Sigmoid colon (tissue), 6 donors: ENCODE measurements at regions not wholly inside any gene's neighbourhood (a gene's known extent, or its start where the extent isn't known, plus 50 kb on each side); places are given as distances from the start of the nearest gene placed in this dataset.

Experiments used
- DNase-seq: peaks from one replicate; pipeline ENCODE4 v3.0.0-alpha.2; 2019
- H3K27ac ChIP-seq, 4 donors: fragments of 200-600 bp; sonication (generic); one replicate each; pipeline ENCODE4 v1.5.1; 2016 to 2019; ENCODE audit warnings: mild to moderate bottlenecking in 1 of 4
- H3K27me3 ChIP-seq, 3 donors: fragments of 200-600 bp; sonication (generic); one replicate each; pipeline ENCODE4 v1.5.1; 2019; ENCODE audit warnings: mild to moderate bottlenecking in 1 of 3
- H3K36me3 ChIP-seq, 4 donors: fragments of 200-600 bp; sonication (generic); one replicate each; pipeline ENCODE4 v1.5.1; 2016 to 2019
- H3K4me1 ChIP-seq, 4 donors: fragments of 200-600 bp; sonication (generic); one replicate each; pipeline ENCODE4 v1.5.1; 2017 to 2019
- H3K4me3 ChIP-seq, 4 donors: fragments of 200-600 bp; sonication (generic); one replicate each; pipeline ENCODE4 v1.5.1; 2017 to 2019; ENCODE audit warnings: mild to moderate bottlenecking in 2 of 4, moderate library complexity in 1 of 4
- H3K9me3 ChIP-seq, 4 donors: fragments of 200-600 bp in 3 of 4; sonication (generic) in 3 of 4; one replicate each; pipeline versions ENCODE4 v1.5.1 to v1.6.1; 2013 to 2019
- EP300 ChIP-seq, 4 donors: sonication (generic); formaldehyde crosslinking; IDR thresholded peaks; one replicate each; pipeline ENCODE4 v1.6.1; 2017; ENCODE audit warnings: antibody characterized with exemption in 4 of 4
- POLR2A ChIP-seq, 2 donors: fragments of 450-650 bp; IDR thresholded peaks; one replicate each; pipeline ENCODE4 v1.6.1; 2016; ENCODE audit warnings: antibody characterized with exemption in 2 of 2, mild to moderate bottlenecking in 2 of 2, moderate library complexity in 2 of 2
- POLR2AphosphoS5 ChIP-seq, 4 donors: sonication (generic); formaldehyde crosslinking; IDR thresholded peaks; one replicate each; pipeline ENCODE4 v1.6.1; 2017; ENCODE audit warnings: antibody characterized with exemption in 4 of 4
- WGBS, 2 donors: extraction: QIAGEN DNeasy Blood & Tissue Kit; methylation state at CpG; one replicate each; pipeline ENCODE4 v1.1.7; 2013; 5-methylcytosine and 5-hydroxymethylcytosine counted together
- intact Hi-C: fragments of 100-400 bp; cut with DNase I; formaldehyde crosslinking; loops from one replicate; pipeline ENCODE4 v1.15.1; 2023
- TF ChIP-seq, protein P1 (sequence below), 4 experiments: fragments of 450-650 bp in 3 of 4; fragments of 200-600 bp in 1 of 4; IDR thresholded peaks; one replicate each; pipeline ENCODE4 v1.5.1; 2016 to 2019; ENCODE audit warnings: antibody characterized with exemption in 4 of 4, mild to moderate bottlenecking in 3 of 4, moderate library complexity in 2 of 4
- donor health status: healthy with polysubstance abuse.
- donor health status: healthy.

DNA sequence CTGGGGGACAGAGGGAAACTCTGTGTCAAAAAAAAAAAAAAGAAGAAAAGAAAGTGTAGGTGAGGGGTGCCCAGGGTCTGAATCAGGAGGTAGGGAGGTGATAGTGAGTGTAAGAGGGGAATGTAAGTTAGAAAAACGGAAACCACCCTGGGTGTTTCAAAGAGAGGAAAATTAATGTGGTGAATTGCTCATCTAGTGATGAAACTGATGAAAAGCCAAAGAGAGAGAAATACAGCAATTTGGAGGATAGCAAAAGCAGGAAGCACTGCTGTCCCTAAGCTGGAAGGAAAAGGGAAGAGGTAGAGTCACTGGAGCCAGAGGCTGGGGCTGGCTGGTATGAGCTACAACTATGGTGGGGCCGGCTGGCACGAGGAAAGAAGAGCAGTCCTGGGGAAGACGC is 85.0 kb upstream of the CEP85L start:
- WGBS, 2 donors = 87 to 89% methylated on average over 4 of the region's 4 CpGs
- no peak overlapping the region for H3K4me3 ChIP-seq
- H3K27me3 ChIP-seq = no peaks in the 10 kb centered on the region
- no peak overlapping the region for H3K27ac ChIP-seq
- no peaks in the 10 kb centered on the region for H3K36me3 ChIP-seq
- intact Hi-C loops = no loop called here
- H3K9me3 ChIP-seq = no peaks in the 10 kb centered on the region
- H3K4me1 ChIP-seq = no peaks in the 10 kb centered on the region
- DNase-seq = no peak
- TF ChIP-seq, protein P1, sequence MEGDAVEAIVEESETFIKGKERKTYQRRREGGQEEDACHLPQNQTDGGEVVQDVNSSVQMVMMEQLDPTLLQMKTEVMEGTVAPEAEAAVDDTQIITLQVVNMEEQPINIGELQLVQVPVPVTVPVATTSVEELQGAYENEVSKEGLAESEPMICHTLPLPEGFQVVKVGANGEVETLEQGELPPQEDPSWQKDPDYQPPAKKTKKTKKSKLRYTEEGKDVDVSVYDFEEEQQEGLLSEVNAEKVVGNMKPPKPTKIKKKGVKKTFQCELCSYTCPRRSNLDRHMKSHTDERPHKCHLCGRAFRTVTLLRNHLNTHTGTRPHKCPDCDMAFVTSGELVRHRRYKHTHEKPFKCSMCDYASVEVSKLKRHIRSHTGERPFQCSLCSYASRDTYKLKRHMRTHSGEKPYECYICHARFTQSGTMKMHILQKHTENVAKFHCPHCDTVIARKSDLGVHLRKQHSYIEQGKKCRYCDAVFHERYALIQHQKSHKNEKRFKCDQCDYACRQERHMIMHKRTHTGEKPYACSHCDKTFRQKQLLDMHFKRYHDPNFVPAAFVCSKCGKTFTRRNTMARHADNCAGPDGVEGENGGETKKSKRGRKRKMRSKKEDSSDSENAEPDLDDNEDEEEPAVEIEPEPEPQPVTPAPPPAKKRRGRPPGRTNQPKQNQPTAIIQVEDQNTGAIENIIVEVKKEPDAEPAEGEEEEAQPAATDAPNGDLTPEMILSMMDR (IDR thresholded peaks at IDR 0.05) = no peak
- TF ChIP-seq POLR2A (IDR thresholded peaks at IDR 0.05) = no peak
- TF ChIP-seq EP300 (IDR thresholded peaks at IDR 0.05) = no peak

DNA sequence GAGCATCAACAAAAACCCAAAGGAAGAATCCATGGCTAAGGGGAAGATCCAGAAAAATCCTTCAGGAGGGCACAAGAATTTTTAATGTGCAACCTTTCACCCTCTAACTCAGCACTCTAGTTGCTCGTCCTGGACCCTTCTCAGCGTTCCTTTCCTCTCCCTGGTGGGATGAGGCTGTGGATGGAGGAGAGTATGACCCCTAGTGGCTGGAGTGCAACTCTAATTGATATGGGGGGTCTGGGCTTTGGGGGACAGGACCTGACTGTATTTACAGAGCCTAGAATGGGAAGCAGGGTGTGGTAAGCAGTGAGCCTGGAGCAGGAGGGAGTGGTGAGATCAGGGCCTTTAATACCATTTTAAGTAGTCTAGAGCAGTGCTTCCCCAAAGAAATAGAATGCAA is 83.9 kb upstream of the CEP85L start:
- Histone ChIP-seq H3K9me3 (no peaks in the 10 kb centered on the region), H3K27me3 (no peaks in the 10 kb centered on the region), H3K27ac (no peak overlapping the region), H3K36me3 (no peaks in the 10 kb centered on the region), H3K4me1 (no peaks in the 10 kb centered on the region), H3K4me3 (no peak overlapping the region)
- WGBS, 2 donors = 28 to 51% methylated on average over 2 of the region's 2 CpGs
- intact Hi-C loops = no loop called here
- TF ChIP-seq EP300 (IDR thresholded peaks at IDR 0.05) (no peak), POLR2AphosphoS5 (IDR thresholded peaks at IDR 0.05) (no peak), POLR2A (IDR thresholded peaks at IDR 0.05) (no peak)
- TF ChIP-seq, protein P1 (IDR thresholded peaks at IDR 0.05) = no peak
- DNase-seq = no peak

DNA sequence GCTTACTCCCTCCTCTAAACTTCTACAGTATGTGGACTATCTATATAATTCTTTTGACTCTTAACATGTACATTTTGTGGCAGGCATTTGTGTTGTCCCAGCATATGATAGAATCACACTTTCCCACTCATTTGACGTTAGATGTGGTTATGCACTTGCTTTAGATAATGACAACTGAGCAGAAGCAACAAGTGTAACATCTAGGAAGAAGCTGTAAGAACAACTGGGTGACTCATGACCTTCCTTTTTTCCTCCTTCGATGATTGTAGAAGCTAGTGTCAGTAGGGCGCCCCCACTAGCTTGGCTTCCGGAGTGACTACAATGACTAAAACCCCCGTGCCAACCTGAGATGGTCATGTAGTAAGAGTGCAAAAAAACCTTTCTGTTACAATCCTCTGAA is 74.6 kb upstream of the CEP85L start:
- no peak overlapping the region for H3K27ac ChIP-seq
- H3K27me3 ChIP-seq = no peaks in the 10 kb centered on the region
- H3K4me3 ChIP-seq = no peak overlapping the region
- no peaks in the 10 kb centered on the region for H3K9me3 ChIP-seq
- H3K4me1 ChIP-seq = no peaks in the 10 kb centered on the region
- H3K36me3 ChIP-seq = no peaks in the 10 kb centered on the region
- TF ChIP-seq POLR2A (IDR thresholded peaks at IDR 0.05) (no peak), EP300 (IDR thresholded peaks at IDR 0.05) (no peak), POLR2AphosphoS5 (IDR thresholded peaks at IDR 0.05) (no peak)
- TF ChIP-seq, protein P1 (IDR thresholded peaks at IDR 0.05) = no peak
- 77 to 81% methylated on average over 5 of the region's 5 CpGs for WGBS, 2 donors
- intact Hi-C loops = no loop called here
- DNase-seq = no peak

DNA sequence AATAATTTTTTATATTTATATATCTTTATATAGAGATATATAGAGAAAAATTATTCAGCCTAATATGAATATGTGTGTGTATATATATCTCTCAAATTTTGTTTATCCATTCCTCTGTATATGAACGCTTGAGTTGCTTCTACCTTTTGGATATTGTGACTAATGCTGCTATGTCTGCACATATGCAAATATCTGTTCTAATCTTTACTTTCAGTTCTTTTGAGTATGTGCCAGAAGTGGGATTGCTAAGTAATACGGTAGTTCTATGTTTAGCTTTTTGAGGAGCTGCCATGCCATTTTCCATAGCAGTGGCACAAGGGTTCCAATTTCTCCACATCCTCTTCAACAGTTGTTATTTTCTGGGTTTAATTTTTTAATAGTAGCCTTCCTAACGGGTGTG is 72.8 kb upstream of the CEP85L start:
- Histone ChIP-seq H3K4me1 (no peaks in the 10 kb centered on the region), H3K4me3 (no peak overlapping the region), H3K9me3 (no peaks in the 10 kb centered on the region), H3K36me3 (no peaks in the 10 kb centered on the region), H3K27ac (no peak overlapping the region), H3K27me3 (no peaks in the 10 kb centered on the region)
- TF ChIP-seq POLR2AphosphoS5 (IDR thresholded peaks at IDR 0.05) (no peak), EP300 (IDR thresholded peaks at IDR 0.05) (no peak), POLR2A (IDR thresholded peaks at IDR 0.05) (no peak)
- TF ChIP-seq, protein P1 (IDR thresholded peaks at IDR 0.05) = no peak
- intact Hi-C loops = no loop called here
- 38 to 57% methylated on average over 3 of the region's 3 CpGs for WGBS, 2 donors
- no peak for DNase-seq
